Choroid plexus epithelial cell (primary cell): ENCODE measurements at regions not wholly inside any gene's neighbourhood (a gene's known extent, or its start where the extent isn't known, plus 50 kb on each side); places are given as distances from the start of the nearest gene placed in this dataset.

Source experiments
- DNase-seq: peaks from one replicate; pipeline ENCODE4 v3.0.0-alpha.2; 2010; ENCODE audit warnings: low read depth
- H3K4me3 ChIP-seq: 2 replicates; pipeline ENCODE4 v1.5.1; 2011; ENCODE audit warnings: low read depth, mild to moderate bottlenecking, control low read depth, low read length, moderate library complexity
- TF ChIP-seq, protein P1 (sequence below): conservative IDR thresholded peaks from 2 replicates; pipeline ENCODE4 v1.5.1; 2011; ENCODE audit warnings: low read depth, mild to moderate bottlenecking, control low read depth, inconsistent platforms, low read length, moderate library complexity

DNA sequence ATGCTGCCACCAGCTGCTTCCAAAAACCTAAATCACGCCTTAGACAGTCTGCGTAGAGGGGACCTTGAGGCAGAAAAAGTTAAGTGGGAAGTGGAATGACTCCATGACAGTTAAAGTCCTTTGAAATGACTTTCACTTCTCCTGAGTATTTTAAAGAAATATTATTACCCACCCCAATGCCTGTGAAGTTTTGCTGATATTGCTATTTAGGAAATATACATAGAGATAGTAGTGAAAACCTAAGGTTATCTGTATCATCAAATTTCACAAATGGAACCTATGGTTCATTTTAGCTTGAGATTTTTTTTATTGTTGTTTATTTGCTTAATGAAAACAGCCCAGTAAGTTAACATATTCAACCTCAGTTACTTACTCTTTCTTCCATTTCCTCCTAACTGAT, 182.1 kb upstream of the FBXL4 start:
- H3K4me3 ChIP-seq: no peak overlapping the region
- TF ChIP-seq, protein P1, sequence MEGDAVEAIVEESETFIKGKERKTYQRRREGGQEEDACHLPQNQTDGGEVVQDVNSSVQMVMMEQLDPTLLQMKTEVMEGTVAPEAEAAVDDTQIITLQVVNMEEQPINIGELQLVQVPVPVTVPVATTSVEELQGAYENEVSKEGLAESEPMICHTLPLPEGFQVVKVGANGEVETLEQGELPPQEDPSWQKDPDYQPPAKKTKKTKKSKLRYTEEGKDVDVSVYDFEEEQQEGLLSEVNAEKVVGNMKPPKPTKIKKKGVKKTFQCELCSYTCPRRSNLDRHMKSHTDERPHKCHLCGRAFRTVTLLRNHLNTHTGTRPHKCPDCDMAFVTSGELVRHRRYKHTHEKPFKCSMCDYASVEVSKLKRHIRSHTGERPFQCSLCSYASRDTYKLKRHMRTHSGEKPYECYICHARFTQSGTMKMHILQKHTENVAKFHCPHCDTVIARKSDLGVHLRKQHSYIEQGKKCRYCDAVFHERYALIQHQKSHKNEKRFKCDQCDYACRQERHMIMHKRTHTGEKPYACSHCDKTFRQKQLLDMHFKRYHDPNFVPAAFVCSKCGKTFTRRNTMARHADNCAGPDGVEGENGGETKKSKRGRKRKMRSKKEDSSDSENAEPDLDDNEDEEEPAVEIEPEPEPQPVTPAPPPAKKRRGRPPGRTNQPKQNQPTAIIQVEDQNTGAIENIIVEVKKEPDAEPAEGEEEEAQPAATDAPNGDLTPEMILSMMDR: no peak
- DNase-seq: no peak

DNA sequence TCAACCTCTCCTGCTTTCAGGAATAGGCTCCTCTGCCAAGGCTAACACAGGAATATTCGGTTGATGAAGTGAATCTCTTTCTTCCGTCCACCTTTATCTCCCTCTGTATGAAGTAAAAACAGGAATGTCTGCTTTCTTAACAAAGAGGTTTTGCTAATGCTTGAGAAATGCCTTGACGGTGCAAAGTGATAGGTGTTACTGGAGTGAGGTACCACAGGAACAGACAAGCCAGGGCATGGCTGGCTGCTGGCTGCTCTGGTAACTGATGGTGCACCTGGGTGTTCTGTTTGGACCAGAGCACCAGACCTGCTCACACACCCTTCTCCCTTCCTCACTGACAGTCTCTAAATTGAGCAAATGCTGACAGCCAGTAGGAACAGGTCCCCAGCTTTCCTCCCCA, 174.0 kb upstream of the FBXL4 start:
- TF ChIP-seq, protein P1: no peak
- H3K4me3 ChIP-seq: no peak overlapping the region
- no peak for DNase-seq

DNA sequence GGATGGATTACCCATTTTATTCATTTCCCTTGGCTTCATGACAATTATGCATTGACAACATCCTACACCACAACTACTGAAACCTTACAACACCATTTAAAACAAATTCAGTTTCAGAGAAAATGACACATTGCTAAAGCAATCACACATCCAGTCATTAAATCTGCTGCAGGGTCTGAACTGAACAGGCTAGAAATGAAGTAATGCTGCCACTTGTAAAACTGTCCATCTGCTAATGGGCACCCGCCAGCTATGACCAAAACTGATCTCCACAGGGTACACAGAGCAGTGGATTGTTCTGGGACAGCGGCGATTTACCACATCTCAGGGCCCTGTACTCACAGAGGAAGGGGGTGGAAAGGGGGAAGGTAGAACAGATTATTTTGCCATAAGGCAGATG, 172.9 kb upstream of the FBXL4 start:
- no peak for DNase-seq
- TF ChIP-seq, protein P1: no peak
- no peak overlapping the region for H3K4me3 ChIP-seq

- H3K4me3 ChIP-seq: no peak overlapping the region
- peak; percentile 66 for DNase-seq
- TF ChIP-seq, protein P1: peak; percentile 72
Observed at GRCh38 chr6:99119109-99120031, 171.6 kb upstream of the FBXL4 start.

DNA sequence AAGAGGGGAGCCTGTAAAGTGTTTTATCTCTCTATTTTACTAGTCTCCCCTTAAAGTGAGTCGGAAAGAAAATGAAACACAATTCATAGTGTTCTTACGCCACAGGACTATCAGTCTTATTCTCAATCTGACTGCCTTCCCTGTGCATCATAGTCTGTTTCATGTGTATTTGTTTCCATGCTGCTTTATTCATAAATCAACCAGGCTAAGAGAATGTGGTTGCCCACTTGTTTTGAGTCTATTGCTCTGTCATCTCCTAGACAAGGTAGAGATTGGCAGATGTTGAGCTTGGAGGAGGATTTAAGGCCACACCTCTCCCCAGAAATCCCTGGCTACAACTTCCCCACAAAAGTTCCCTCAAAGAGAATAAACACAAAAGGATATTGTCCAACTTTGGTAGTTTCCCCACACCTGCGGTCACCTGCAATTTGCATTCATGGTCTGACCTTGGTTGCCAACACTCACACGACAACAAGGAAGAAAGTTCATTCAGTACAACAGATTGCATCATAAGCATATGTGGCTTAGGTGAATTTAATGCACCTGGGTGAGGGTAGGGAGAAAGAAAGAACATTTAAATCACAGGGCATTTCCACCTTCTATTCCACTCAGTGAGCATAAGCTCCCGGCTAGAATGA, 167.1 kb upstream of the FBXL4 start:
- H3K4me3 ChIP-seq: no peak overlapping the region
- no peak for DNase-seq
- TF ChIP-seq, protein P1: no peak

DNA sequence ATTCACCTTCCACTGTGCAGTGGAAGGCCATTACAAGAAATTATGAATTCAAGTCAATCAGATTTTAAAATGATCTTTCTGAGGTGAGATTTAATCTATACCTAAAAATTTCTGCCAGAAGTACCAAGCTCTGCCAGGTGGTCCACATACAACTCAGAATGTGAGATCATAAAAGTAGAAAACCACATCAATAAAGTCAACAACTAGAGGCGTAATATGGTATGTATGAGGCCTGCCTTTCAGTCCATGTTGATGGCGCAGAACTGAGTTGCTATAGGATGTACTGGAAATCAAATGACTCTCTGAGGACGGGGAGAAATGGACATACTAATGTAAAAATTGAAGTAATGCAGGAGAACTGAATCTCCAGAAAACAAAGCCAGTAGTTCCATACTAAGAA, 163.8 kb upstream of the FBXL4 start:
- TF ChIP-seq, protein P1: no peak
- DNase-seq: no peak
- H3K4me3 ChIP-seq: no peak overlapping the region
